GM18517 (cell line): ENCODE measurements at regions not wholly inside any gene's neighbourhood (a gene's known extent, or its start where the extent isn't known, plus 50 kb on each side); places are given as distances from the start of the nearest gene placed in this dataset.

ENCODE experiments used
- ATAC-seq: cut with Tn5 transposase; IDR thresholded peaks from one replicate; pipeline ENCODE4 v1.9.1; 2021; ENCODE audit warnings: mild to moderate bottlenecking, moderate library complexity; ENCODE audit not compliant: unreplicated experiment

DNA sequence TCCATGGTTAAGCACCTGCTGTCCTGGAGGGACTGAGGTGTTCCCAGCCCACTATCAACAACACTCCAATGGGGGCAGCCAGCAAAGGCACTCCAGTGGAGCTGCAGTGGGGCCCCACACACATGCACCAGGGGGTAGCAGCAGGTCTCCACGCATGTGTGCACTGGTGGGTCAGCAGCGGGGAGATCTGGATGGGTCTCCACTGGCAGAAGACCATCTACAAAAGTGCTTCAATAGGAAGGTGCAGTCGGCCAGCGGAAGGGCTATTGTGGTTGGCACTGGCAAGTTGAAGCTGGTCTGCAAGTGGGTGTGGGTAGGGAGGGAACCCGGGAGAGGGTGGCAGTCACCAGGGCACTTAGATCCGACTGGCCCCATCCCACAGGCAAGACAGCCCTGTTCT lies 1355.4 kb downstream of the NSUN3 start:
- no peak for ATAC-seq

DNA sequence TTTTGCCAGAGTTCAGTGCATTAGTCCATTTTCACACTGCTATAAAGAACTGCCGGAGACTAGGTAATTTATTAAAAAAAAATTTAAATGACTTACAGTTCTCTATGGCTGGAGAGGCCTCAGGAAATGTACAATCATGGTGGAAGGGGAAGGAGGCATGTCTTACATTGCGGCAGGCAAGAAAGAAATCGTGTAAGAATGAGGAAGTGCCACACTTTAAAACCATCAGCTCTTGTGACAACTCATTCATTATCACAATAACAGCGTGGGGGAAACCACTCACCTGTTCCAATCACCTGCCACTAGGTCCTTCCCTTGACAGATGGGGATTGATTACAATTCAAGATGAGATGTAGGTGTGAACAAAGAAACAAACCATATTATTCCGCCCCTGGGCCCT lies 1361.4 kb downstream of the NSUN3 start:
- no peak for ATAC-seq

DNA sequence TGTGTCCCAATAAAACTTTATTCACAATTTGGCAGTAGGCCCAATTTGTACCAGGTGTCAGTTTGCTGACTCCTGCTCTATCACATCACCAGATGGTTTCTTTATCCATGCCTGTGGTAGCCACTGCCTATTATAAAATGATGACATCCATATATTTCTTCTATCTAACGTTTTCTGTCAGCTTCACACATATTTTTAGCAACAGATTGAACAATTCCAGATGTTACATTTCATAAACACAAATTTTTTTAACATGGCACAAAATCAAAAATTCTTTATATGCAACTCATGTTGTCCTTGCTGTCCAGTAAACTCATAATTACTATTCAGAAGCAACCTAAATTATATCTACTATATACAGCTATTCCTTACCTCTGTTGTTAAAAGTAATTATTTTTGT lies 1371.6 kb downstream of the NSUN3 start:
- ATAC-seq, result no peak

DNA sequence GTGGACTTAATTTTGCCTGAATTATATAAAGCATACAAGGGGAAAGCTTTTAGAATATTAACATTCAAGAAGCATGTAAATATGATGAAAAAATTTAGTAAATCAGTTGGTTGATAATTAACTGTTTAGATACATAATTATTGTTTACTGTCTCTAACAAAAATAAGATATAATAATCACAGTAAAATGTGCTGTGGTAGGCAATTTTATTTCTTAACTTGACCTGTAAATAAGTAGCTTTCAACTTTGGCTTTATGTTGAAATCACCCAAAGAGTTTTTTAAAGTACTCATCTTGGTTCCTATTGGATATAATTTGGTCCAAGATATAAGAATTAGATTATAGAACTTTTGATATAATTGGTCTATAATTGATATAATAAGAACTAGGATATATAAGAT lies 1374.5 kb downstream of the NSUN3 start:
- ATAC-seq, result no peak

DNA sequence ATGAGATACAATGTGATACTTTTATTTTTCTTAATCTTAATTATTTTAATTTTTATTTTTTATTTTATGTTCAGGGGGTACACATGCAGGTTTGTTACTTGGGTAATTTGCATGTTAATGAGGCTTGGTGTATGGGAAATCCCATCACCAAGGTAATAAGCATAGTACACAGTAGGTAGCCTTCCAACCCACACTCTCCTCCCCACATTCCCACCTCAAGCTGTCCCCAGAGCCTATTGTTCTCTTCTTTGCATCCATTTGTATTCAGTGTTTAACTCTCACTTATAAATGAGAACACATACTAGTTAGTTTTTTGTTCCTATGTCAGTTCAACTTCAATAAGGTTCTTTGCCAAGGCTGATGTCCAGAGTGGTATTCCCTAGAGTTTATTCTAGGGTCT lies 1375.4 kb downstream of the NSUN3 start:
- ATAC-seq, result no peak

DNA sequence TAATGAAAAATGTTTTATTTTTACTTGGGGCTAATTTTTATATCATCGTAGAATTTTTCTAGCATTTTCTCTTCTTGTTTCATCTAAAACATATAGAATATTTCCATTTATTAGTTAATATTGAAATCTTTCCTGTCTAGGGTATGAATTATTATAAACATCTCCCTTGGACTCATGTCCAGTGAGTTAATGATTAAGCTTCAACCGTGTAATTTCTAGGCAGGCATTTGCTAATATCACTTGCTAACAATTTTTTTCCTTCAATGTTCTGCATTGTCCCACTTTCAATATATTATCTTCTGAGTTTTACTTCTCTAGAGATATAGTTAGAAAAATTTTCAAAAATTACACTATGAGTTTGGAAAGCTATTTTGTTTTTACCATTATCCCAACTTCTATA lies 1371.6 kb upstream of the EPHA6 start:
- no peak for ATAC-seq

DNA sequence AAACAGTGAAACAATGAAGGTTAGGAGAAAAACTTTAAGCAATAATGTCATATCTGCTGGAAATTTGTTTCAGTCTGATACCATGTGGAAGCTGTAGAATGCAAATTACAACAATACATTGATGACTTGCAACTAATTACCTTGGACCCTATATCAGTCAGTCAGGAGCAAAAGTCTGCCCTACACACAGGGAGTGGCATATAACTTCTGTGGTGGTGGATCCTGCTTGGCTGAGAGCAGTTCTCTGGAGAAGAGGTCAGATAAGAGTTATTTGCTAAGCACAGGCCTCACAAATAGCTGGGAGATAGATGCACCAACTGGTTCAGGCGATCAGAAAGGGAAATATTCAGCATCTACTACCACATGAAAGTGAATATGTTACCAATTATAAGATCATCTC lies 1364.6 kb upstream of the EPHA6 start:
- no peak for ATAC-seq

DNA sequence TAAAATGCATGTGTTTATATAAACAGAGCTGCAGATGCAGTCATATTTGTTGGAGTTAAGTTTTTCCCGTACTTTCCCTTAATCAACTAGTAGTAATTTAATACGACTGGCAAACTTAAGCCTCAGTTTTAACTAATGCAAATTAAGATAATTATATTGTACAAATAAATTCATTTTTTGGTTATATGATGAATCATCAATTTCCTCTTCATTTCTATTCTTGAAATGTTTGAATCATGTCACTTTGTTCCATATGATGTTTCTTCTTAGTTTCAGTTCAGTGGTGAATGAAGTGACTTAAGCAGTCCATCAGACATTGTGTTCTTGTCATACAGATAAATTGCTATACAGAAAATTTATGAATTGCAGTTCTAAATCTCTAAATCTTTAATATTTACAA lies 1361.2 kb upstream of the EPHA6 start:
- ATAC-seq, result no peak

DNA sequence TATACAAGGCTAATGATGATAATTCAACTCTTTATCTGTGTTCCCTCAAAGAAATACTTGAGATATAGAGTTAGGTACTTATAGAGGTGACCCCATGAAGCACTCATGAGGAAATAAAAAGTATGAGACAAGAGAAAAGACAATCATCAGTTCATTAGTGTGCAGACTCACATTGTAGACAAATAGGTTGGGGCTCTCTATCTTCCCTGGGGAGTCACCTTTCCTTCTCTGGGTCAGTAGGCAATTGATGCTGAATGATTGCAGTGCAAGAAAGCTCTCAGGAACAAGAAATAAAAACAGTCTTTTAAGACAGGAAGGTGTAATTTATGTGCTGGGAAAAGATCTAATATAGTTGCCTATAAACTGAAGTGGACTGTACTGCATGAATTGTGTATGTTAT lies 1357.6 kb upstream of the EPHA6 start:
- no peak for ATAC-seq

DNA sequence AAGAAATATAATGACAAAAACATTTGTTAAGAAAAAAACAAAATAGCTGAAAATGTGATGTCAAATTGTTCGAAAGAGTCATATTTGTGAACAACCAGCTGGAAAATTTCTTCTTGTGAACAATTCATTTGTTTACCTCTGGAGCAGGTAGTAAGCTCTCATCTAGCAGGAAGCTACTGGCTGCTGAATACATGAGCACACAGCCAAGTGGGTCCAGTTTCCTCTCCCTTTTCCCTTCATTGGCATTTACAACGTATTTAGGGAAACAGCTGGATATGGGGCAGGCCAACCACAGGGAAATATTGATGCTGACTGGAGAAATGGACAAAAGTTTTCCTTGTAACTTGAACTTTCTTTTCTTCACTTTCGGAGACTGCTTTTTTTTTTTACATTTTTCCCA lies 1354.7 kb upstream of the EPHA6 start:
- no peak for ATAC-seq

DNA sequence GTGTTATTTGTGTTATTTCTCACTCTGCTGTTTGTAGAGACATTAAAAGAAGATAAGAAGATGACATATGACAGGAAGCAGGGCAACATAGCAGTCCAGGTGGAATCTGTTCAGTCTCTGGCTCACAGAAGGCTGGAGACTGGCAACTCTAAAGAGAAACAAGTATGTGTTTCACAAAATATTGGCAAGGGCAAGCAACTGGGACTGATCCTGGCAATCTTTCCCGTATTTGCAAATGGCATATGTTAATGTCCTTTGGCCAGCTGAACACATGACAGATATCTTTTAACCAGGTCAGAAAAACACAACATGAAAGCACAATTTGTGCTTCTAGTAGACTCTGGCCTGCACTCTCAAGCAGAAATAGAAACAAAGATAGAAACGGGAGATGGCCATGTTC lies 1354.1 kb upstream of the EPHA6 start:
- ATAC-seq, result no peak

DNA sequence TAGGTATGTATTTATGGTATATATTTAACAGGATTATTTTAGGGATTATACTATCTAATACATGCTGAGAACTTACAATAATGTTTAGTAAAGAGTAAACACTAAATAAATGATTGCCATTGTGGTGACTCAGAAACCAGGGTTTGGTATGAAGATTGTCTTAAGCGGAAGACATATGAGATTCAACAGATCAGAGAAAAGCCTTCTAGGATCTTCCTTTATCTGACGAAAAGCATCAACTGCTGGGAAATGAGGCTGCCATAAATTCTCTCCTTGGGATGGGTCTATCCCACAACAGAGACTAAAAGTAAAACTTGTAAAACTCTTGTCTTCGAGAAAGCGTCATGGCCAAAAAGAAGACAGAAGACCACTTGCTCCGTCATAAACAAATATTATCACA lies 1352.2 kb upstream of the EPHA6 start:
- no peak for ATAC-seq

DNA sequence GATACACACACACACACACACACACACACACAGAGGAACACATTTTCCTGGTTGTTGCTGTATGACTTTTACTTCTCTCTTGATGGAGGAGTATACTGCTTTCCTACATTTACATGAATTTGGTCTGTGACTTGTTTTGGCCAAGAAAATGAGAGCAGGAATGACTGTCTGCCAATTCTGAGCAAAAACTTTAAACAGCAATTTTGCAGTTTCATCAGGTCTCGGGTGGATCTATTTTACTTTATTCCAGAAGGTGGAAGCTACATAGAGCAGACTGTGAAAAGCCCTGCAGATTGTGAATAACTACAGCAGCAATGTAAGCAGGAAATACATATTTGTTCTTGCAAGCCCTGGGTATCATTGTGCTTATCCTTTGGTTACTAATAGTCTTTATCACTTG lies 1350.0 kb upstream of the EPHA6 start:
- ATAC-seq, result no peak

DNA sequence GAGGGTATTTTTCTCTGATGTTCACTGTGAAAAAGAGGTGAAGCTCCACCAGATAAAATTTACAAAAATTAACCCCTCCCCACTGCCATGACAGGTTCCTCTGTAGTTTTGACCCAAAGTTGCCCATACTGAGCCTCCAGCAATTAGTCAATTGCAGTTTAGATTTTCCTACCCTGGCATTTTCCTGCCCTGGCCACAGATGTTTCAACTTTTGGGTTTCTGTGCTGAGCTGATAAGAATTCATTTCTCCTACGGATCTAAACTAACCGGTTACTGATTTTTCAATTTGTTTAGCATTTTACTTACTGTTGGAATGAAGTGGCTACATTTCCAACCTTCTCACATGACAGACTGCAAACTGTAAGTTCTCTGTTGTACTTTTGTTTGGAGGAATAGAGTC lies 1346.1 kb upstream of the EPHA6 start:
- no peak for ATAC-seq

DNA sequence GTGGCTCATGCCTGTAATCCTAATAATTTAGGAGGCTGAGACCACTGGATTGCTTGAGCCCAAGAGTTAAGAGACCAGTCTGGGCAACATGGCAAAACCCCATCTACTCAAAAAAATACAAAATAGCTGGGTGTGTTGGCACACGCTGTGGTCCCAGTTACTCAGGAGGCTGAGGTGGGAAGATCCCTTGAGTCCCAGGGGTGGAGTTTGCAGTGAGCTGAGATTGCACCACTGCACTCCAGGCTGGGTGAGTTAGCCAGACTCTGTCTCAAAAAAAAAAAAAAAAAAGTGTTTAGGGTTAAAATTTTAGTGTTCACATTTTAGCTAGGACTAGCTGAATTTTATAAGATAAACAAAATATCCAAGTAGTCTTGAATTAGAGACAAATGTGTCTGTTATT lies 1340.1 kb upstream of the EPHA6 start:
- no peak for ATAC-seq

DNA sequence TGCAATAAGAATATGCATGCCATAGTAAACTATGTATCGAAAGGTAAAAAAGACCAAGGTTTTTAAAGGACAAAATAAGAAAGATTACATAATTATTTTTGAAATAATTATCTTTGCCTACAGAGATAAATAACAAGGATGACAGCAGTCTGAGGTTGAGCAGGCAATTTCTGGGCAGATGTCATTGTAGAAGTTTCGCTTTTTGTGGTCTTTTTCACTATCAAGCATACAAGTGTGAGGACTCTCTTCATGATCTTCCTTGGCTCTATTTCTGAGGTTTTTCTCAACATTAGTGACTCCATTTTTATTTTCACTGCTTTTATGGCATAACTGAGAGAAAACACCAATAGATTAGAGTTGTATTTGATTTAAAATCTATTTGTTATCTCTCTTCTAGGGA lies 1337.9 kb upstream of the EPHA6 start:
- no peak for ATAC-seq

DNA sequence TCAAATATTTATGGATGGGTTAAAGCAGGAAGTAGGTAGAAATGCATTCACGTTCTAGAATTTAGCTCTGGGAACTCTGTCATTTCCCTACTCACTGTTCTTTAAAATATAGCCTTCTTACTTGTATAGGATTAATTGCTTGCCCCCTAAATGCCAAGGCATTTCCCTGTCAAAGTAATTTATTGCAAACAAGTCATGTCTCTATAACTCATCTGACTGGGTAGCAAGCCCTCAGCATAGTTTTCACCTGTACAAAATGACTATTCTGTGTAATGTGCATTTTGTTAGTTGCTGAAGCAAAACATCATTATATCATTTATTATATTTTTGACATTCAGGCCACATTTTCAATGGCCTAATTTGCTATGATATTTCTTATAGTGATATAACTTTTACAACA lies 1308.2 kb upstream of the EPHA6 start:
- no peak for ATAC-seq

DNA sequence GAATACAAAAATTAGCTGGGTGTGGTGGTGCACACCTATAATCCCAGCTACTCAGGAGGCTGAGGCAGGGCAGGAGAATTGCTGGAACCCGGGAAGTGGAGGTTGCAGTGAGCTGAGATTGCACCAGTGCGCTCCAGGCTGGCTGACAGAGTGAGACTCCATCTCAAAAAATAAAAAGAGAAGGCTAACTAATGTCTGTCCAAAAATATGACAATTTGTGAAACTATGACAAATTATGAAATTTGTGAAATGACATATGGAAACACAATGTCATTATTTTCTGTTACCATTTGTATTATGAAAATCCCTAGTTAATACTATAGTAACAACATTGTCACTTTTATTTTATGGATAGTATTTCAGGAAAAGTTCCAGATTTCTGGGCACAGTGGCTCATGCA lies 1306.3 kb upstream of the EPHA6 start:
- no peak for ATAC-seq

DNA sequence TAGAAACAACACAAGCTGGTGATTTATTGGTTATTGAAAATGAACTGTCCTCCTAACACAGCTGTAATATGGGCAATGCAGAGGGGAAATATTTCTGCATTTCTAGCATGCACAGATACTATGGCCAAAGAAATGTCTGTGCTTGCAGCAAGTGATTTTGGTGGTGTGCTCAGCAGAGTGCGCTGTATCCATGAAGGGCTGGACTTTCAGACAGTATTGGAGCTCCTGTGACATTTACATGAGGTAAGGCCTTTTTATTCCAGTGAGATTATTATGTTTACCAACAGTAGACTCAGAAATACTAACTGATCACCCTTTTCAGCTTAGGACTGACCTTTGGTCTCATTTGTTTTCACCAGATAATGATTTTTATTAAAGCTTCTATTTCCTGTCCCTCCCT lies 1302.6 kb upstream of the EPHA6 start:
- ATAC-seq, result no peak

DNA sequence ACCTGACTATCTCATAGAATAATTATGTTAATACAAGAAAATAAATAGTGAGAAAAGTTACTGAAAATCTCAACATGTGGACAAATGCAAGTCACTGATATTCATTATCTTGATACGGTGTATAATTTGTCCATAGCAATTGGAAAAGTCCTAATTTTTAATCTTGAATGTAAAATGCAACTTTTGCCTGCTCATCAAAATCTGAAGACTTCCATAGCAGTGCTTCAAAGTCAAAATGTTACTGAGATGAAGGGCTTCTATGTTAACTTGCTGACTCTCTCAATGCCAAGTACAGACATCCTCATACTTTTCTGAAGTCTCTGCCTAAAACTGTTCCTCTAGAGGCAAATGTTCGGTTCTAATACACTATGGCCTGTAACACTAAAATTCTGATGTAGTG lies 1300.1 kb upstream of the EPHA6 start:
- ATAC-seq, result no peak

DNA sequence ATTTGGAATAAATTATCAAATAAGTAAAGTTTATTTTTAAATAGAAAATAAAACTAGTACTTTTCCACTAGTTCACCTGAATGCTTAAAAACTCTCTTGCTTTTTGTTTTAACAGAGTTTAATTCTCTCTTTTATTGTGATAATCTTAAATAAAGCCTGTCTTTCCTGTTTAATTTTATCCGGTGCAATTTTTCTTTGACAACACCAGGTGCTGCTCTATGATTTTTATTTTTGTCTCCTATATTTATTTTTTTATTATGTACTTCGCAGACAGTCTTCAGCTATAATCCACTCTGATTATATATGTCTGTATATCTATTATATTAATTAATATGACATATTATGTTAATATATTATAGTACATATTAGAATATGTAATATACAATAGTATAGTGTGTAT lies 1293.0 kb upstream of the EPHA6 start:
- ATAC-seq, result no peak

DNA sequence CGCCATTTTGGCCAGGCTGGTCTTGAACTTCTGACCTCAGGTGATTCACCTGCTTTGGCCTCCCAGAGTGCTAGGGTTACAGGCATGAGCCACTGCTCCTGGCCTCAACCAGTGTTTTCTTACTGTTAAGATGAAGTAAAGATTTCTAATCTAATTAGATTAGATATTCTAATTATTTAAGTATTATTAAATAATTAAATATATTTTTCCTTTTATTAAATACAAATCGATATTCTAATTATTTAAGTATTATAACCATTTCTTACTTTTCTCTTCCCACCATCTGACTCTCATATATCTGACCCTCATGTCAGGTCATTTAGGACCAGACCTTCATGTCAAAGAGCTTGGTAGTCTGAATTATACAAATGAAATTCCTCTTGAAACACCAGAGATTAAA lies 1291.9 kb upstream of the EPHA6 start:
- ATAC-seq, result no peak

DNA sequence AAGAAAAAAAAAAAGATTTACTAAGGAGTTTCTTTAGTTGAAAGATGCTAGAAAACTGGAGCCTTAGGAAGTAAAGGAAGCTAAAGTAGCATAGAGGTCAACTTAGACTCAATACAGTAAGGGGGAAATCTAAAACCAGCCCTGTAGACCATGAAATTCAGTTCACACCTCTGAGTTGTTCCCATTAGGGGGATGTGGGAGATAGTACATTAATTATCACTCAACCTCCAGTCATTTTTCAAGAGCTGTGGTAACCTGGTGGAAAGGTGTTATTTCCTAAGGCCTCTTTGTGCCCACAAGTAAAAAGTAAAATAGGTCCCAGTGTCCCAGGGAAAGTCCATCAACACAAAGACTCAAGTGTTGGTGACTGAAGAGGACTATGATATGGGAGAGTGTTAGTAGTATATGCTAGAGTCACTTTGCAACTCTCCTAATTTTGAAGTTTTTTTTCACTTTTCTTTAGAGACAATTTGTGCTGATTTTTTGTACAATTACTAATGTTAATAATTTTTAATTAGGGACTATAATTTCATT lies 1274.4 kb upstream of the EPHA6 start:
- no peak for ATAC-seq

DNA sequence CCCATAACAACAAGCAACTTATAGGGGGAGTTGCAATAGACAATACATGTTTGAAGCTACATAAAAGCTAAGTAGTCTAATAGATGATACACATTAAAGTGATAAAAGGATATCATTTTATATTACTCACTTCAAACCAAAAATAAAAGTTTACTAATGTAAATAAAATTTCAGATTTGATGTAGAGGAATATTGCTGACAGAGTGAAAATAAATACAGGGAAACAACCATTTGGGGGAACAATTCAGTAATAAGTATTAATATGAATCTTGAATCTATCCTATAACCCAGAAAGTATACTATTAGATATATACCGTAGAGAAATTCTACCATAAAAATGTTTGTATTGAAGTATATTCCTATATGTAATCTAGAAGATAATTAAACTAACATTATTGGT lies 1248.9 kb upstream of the EPHA6 start:
- no peak for ATAC-seq
